ENCODE measurements at regions not wholly inside any gene's neighbourhood (a gene's known extent, or its start where the extent isn't known, plus 50 kb on each side); places are given as distances from the start of the nearest gene placed in this dataset.
"Not testable (repeated sequence)": the region's sequence is repeated elsewhere in the genome, so short reads cannot be mapped to it uniquely, and the experiment has no call there.

- peak; percentile 79 for DNase-seq (ENCODE audit: low spot score)
Measured at GRCh38 chr10:33008499-33009243, 50.6 kb upstream of the ITGB1 start.

GRCh38 chr10:33007731-33008381 is 49.8 kb upstream of the ITGB1 start:
- not testable (repeated sequence) for DNase-seq (ENCODE audit: low spot score)

Measured in H4 (cell line).